ENCODE measurements at regions not wholly inside any gene's neighbourhood (a gene's known extent, or its start where the extent isn't known, plus 50 kb on each side); places are given as distances from the start of the nearest gene placed in this dataset.

DNA sequence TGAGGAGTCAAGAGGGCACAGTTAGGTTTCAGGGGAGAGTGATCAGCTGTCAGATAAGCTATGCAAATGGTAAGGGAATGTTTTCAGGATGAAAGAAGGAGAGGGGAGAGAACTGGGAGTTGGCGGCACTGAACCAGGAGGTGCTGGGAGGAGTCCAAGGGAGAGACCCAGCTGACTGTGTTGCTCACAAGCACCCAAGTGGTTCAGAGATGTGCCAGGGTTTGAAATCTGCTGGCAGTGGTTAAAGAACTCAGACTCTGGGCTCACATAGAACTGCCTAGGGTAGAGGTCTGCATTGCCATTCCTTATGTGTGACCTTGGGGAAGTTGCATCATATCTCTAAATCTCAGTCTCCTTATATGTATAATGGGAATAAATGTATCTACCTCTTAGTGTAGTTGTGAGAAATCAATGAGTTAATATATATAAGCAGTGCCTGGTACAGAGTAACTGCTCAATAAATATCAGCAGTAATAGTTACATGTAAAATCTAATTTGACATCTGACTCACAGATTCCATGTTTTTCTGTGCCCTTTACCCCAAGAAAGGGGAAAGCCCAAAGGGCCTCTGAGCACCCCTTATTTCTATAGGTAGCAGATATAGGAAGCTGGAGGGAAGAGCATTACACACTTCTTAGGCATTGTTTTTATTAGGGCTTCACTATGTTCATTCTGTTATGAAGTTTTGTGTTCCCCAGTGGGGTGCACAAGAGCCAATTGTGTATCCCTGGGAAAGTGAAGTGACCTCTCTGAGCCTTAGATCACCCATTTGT, 66.9 kb upstream of the SESN3 start:
- WGBS = 73% methylated on average over 1 of the region's 1 CpG
- no peaks in the 10 kb centered on the region for H3K36me3 ChIP-seq (ENCODE audit: insufficient read depth, low read length)
- H3K27ac ChIP-seq (ENCODE audit: low read depth, low read length) = no peak overlapping the region
- H3K9me3 ChIP-seq (ENCODE audit: insufficient read depth, low read depth, low read length) = no peaks in the 10 kb centered on the region
- no peaks in the 10 kb centered on the region for H3K27me3 ChIP-seq (ENCODE audit: insufficient read depth, low read length)
- peaks cover 60% of the 10 kb centered on the region for H3K4me1 ChIP-seq (ENCODE audit: insufficient read depth, low read length)
- no peak overlapping the region for H3K9ac ChIP-seq (ENCODE audit: low read depth, low read length)
- no peak overlapping the region for H3K4me3 ChIP-seq (ENCODE audit: low read length)

GRCh38 chr11:95296621-95297025, 65.6 kb upstream of the SESN3 start:
- Histone ChIP-seq H3K9me3 (ENCODE audit: insufficient read depth, low read depth, low read length) (no peaks in the 10 kb centered on the region), H3K36me3 (ENCODE audit: insufficient read depth, low read length) (no peaks in the 10 kb centered on the region), H3K4me1 (ENCODE audit: insufficient read depth, low read length) (peaks cover 56% of the 10 kb centered on the region), H3K27me3 (ENCODE audit: insufficient read depth, low read length) (no peaks in the 10 kb centered on the region), H3K27ac (ENCODE audit: low read depth, low read length) (no peak overlapping the region), H3K4me3 (ENCODE audit: low read length) (no peak overlapping the region), H3K9ac (ENCODE audit: low read depth, low read length) (no peak overlapping the region)
- 85% methylated on average over 6 of the region's 6 CpGs for WGBS

DNA sequence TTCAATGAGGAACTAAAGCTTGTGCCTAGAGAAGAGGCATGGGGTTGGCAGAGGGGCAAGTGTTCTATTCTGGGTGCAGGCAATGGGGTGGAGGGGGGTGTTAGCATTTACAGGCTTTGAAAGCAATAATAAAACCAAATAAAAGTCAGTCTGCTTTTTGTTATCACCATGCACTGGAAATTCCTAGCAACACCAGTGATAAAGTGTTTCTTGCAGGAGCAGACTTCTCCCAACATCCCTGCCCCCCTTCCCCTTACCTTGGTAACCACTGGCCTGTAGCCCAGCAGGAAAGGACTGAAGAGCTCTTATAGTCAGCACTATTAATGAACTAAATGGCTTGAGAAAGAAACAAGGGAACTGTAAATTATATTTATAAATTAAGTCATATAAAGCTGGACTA, 65.2 kb upstream of the SESN3 start:
- peaks cover 56% of the 10 kb centered on the region for H3K4me1 ChIP-seq (ENCODE audit: insufficient read depth, low read length)
- H3K9ac ChIP-seq (ENCODE audit: low read depth, low read length) = no peak overlapping the region
- no peaks in the 10 kb centered on the region for H3K36me3 ChIP-seq (ENCODE audit: insufficient read depth, low read length)
- no peak overlapping the region for H3K4me3 ChIP-seq (ENCODE audit: low read length)
- no peak overlapping the region for H3K27ac ChIP-seq (ENCODE audit: low read depth, low read length)
- no peaks in the 10 kb centered on the region for H3K27me3 ChIP-seq (ENCODE audit: insufficient read depth, low read length)
- no peaks in the 10 kb centered on the region for H3K9me3 ChIP-seq (ENCODE audit: insufficient read depth, low read depth, low read length)

DNA sequence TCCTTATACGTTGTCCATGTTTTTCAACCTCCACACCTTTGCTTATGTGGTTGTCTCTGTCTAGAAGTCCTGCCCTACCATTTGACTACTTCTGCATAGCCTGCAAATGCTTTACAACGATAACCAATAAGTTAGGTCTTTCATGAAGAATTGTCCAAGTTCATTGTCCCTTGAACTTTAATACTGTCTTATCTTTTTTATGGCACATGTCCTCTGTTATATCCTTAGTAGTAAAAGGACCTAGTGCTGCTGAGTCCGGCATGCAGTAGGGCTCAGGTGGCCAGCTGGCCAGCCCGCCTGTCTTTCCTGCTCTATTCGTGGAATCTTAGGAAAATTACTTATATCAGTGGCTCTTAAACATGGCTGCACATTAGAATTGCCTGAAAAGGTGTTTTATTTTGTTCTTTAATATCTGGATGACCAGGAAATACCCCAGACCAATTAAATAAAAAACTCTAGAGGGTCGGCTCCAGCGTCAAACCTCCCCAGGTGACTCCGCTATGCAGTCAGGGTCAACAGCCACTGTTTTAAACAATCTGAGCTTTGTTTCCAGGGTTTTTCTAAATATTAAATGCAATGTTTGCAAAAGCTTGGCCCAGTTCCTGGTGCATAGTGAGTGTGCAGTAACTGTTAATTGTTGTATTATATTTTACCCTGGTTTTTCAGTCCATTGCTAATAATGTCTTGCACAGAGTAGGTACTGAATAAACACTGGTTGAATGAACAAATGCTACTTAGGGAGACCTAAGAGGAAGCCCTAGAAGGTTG, 64.6 kb upstream of the SESN3 start:
- H3K4me3 ChIP-seq (ENCODE audit: low read length) = no peak overlapping the region
- no peak overlapping the region for H3K9ac ChIP-seq (ENCODE audit: low read depth, low read length)
- peaks cover 56% of the 10 kb centered on the region for H3K4me1 ChIP-seq (ENCODE audit: insufficient read depth, low read length)
- no peaks in the 10 kb centered on the region for H3K36me3 ChIP-seq (ENCODE audit: insufficient read depth, low read length)
- WGBS = 93% methylated on average over 8 of the region's 8 CpGs
- no peak overlapping the region for H3K27ac ChIP-seq (ENCODE audit: low read depth, low read length)
- H3K27me3 ChIP-seq (ENCODE audit: insufficient read depth, low read length) = no peaks in the 10 kb centered on the region
- no peaks in the 10 kb centered on the region for H3K9me3 ChIP-seq (ENCODE audit: insufficient read depth, low read depth, low read length)

- H3K36me3 ChIP-seq (ENCODE audit: insufficient read depth, low read length) = no peaks in the 10 kb centered on the region
- H3K4me1 ChIP-seq (ENCODE audit: insufficient read depth, low read length) = peaks cover 55% of the 10 kb centered on the region
- no peak overlapping the region for H3K9ac ChIP-seq (ENCODE audit: low read depth, low read length)
- no peak overlapping the region for H3K4me3 ChIP-seq (ENCODE audit: low read length)
- H3K27me3 ChIP-seq (ENCODE audit: insufficient read depth, low read length) = no peaks in the 10 kb centered on the region
- H3K9me3 ChIP-seq (ENCODE audit: insufficient read depth, low read depth, low read length) = no peaks in the 10 kb centered on the region
- H3K27ac ChIP-seq (ENCODE audit: low read depth, low read length) = no peak overlapping the region
- 100% methylated on average over 1 of the region's 1 CpG for WGBS
Measured at GRCh38 chr11:95294701-95295100, 63.7 kb upstream of the SESN3 start.

- Histone ChIP-seq H3K9ac (ENCODE audit: low read depth, low read length) (no peak overlapping the region), H3K36me3 (ENCODE audit: insufficient read depth, low read length) (no peaks in the 10 kb centered on the region), H3K4me3 (ENCODE audit: low read length) (no peak overlapping the region), H3K9me3 (ENCODE audit: insufficient read depth, low read depth, low read length) (no peaks in the 10 kb centered on the region), H3K4me1 (ENCODE audit: insufficient read depth, low read length) (peaks cover 39% of the 10 kb centered on the region), H3K27me3 (ENCODE audit: insufficient read depth, low read length) (no peaks in the 10 kb centered on the region), H3K27ac (ENCODE audit: low read depth, low read length) (peak overlapping the region; percentile 55; the same call in 1 of the 2 replicates)
- WGBS = 75% methylated on average over 3 of the region's 3 CpGs
Measured at GRCh38 chr11:95293116-95293515, 62.1 kb upstream of the SESN3 start.

DNA sequence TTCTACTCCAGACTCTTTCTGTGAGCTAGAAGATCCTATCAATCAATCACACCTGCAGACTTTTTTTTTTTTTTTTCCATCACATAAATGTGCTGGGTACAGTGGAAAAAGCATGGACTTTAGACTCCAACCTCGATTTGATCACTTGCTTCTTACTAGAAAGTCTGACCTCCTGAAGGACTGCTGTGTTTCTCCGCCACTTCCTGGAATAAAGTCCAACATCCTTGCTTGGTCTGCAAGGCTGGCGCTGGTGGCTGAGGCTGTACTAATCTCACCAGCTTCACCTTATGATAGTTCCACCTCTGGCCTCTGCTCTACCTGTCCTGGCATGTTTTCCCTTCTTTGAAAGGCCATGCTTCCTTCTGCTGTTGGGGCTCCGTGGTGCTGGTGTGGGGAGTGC, 60.9 kb upstream of the SESN3 start:
- Histone ChIP-seq H3K4me3 (ENCODE audit: low read length) (no peak overlapping the region), H3K27ac (ENCODE audit: low read depth, low read length) (no peak overlapping the region), H3K4me1 (ENCODE audit: insufficient read depth, low read length) (peaks cover 29% of the 10 kb centered on the region), H3K36me3 (ENCODE audit: insufficient read depth, low read length) (no peaks in the 10 kb centered on the region), H3K27me3 (ENCODE audit: insufficient read depth, low read length) (no peaks in the 10 kb centered on the region), H3K9ac (ENCODE audit: low read depth, low read length) (no peak overlapping the region), H3K9me3 (ENCODE audit: insufficient read depth, low read depth, low read length) (no peaks in the 10 kb centered on the region)
- WGBS = 88% methylated on average over 4 of the region's 4 CpGs

- 97% methylated on average over 2 of the region's 2 CpGs for WGBS
- no peak overlapping the region for H3K9ac ChIP-seq (ENCODE audit: low read depth, low read length)
- H3K27ac ChIP-seq (ENCODE audit: low read depth, low read length) = no peak overlapping the region
- H3K36me3 ChIP-seq (ENCODE audit: insufficient read depth, low read length) = no peaks in the 10 kb centered on the region
- H3K9me3 ChIP-seq (ENCODE audit: insufficient read depth, low read depth, low read length) = peaks cover 3% of the 10 kb centered on the region; the same call in 1 of the 2 replicates
- no peak overlapping the region for H3K4me3 ChIP-seq (ENCODE audit: low read length)
- peaks cover 18% of the 10 kb centered on the region for H3K4me1 ChIP-seq (ENCODE audit: insufficient read depth, low read length)
- H3K27me3 ChIP-seq (ENCODE audit: insufficient read depth, low read length) = no peaks in the 10 kb centered on the region
Measured at GRCh38 chr11:95289378-95290101, 58.5 kb upstream of the SESN3 start.

DNA sequence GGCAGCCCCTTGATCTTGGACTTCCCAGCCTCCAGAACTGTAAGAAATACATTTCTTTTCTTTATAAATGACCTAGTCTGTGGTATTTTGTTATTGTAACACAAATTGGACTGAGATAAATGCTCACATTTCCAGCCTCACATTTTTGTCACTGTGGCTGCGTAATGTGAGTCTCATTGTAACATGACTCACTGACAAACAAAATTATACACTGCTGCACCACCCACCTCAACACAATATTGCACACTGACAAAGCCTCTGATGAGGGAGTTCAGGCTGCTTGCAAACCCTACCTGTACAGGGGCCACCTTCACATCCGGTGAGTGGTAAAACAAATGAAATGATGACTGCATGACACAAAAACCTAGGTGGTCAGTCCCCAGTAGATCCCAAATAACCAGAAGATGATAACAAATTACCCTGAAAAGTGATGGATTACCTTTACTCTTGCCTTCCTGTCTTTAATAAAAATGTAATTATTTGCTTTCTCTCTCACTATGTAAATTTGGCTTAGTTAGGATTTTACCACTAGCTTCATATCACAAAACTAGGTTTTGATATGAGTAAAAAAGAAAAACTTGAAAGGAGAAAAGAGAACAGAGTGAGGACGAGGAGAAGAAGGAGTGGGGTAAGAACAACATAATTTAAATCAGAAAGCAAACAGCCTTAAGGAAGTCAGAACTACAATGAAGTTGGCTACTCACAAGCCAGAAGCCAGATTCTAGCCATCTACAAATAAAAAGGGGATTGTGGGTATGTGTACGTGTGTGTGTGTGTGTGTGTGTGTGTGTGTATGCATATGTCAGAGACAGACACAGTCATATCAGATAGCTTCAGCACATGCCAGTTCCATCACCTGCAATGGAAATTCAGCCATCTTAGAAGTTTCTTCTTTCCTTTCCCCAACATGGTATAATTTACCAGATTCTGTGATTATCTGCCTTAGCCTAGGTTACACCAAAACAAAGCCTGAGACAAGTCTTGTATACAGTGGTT, 53.4 kb upstream of the SESN3 start:
- Histone ChIP-seq H3K4me3 (ENCODE audit: low read length) (no peak overlapping the region), H3K9me3 (ENCODE audit: insufficient read depth, low read depth, low read length) (peaks cover 3% of the 10 kb centered on the region; the same call in 1 of the 2 replicates), H3K4me1 (ENCODE audit: insufficient read depth, low read length) (peaks cover 35% of the 10 kb centered on the region), H3K9ac (ENCODE audit: low read depth, low read length) (no peak overlapping the region), H3K27ac (ENCODE audit: low read depth, low read length) (no peak overlapping the region), H3K36me3 (ENCODE audit: insufficient read depth, low read length) (no peaks in the 10 kb centered on the region), H3K27me3 (ENCODE audit: insufficient read depth, low read length) (no peaks in the 10 kb centered on the region)
- WGBS = 80% methylated on average over 3 of the region's 4 CpGs

GRCh38 chr11:95283650-95284049, 52.6 kb upstream of the SESN3 start:
- no peaks in the 10 kb centered on the region for H3K27me3 ChIP-seq (ENCODE audit: insufficient read depth, low read length)
- no peaks in the 10 kb centered on the region for H3K36me3 ChIP-seq (ENCODE audit: insufficient read depth, low read length)
- H3K9me3 ChIP-seq (ENCODE audit: insufficient read depth, low read depth, low read length) = peaks cover 3% of the 10 kb centered on the region; the same call in 1 of the 2 replicates
- H3K4me1 ChIP-seq (ENCODE audit: insufficient read depth, low read length) = peaks cover 42% of the 10 kb centered on the region
- 91% methylated on average over 3 of the region's 3 CpGs for WGBS
- no peak overlapping the region for H3K9ac ChIP-seq (ENCODE audit: low read depth, low read length)
- H3K27ac ChIP-seq (ENCODE audit: low read depth, low read length) = no peak overlapping the region
- H3K4me3 ChIP-seq (ENCODE audit: low read length) = no peak overlapping the region

Measured in HUES64 (cell line).